ENCODE measurements at regions not wholly inside any gene's neighbourhood (a gene's known extent, or its start where the extent isn't known, plus 50 kb on each side); places are given as distances from the start of the nearest gene placed in this dataset.

DNA sequence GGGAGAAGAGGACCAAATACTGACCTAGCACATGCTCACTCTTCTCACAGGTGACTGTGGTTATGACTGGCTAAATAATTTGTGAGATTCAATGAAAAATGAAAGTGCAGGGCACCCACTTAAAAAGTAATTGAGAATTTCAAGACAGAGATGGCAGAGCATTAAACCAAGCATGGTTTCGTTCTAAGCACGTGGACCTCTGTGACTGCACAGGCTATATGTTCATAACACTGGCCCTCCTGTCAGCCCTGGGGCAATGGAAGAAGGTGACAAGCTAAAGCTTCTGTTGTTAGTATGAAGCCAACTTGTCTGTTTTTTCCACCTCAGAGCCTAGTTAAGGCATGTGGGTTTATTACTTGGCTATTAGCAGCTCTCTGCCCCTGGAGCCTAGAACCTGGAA, 130.9 kb downstream of the FASLG start:
- Histone ChIP-seq H4K20me1 (ENCODE audit: low read depth, low read length) (no peaks in the 10 kb centered on the region), H3K27ac (ENCODE audit: low read depth, low read length) (no peak overlapping the region), H3K36me3 (ENCODE audit: low read length) (no peaks in the 10 kb centered on the region), H3K9me2 (replicated peaks; ENCODE audit: insufficient read depth, low read length) (no peaks in the 10 kb centered on the region; the same call in 1 of the 2 replicates), H3K4me2 (ENCODE audit: low read depth, low read length, poor library complexity, severe bottlenecking) (no peak overlapping the region), H3K9me3 (ENCODE audit: insufficient read depth, low read length) (no peaks in the 10 kb centered on the region), H3K9ac (ENCODE audit: low read length) (no peak overlapping the region), H2AFZ (ENCODE audit: low read depth, low read length, severe bottlenecking) (no peak overlapping the region), H3F3A (ENCODE audit: insufficient read depth) (no peaks in the 10 kb centered on the region), H3K27me3 (ENCODE audit: low read length) (no peaks in the 10 kb centered on the region), H3K79me2 (ENCODE audit: insufficient read depth, low read length) (no peaks in the 10 kb centered on the region), H3K4me3 (ENCODE audit: insufficient read depth, low read length, poor library complexity, severe bottlenecking) (no peak overlapping the region)
- TF ChIP-seq, protein P1, sequence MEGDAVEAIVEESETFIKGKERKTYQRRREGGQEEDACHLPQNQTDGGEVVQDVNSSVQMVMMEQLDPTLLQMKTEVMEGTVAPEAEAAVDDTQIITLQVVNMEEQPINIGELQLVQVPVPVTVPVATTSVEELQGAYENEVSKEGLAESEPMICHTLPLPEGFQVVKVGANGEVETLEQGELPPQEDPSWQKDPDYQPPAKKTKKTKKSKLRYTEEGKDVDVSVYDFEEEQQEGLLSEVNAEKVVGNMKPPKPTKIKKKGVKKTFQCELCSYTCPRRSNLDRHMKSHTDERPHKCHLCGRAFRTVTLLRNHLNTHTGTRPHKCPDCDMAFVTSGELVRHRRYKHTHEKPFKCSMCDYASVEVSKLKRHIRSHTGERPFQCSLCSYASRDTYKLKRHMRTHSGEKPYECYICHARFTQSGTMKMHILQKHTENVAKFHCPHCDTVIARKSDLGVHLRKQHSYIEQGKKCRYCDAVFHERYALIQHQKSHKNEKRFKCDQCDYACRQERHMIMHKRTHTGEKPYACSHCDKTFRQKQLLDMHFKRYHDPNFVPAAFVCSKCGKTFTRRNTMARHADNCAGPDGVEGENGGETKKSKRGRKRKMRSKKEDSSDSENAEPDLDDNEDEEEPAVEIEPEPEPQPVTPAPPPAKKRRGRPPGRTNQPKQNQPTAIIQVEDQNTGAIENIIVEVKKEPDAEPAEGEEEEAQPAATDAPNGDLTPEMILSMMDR (IDR thresholded peaks at IDR 0.05; ENCODE audit: insufficient read depth, low read length, poor library complexity, severe bottlenecking): no peak
- no peak for TF ChIP-seq EZH2phosphoT487 (conservative IDR thresholded peaks at IDR 0.05; ENCODE audit: low read length)

DNA sequence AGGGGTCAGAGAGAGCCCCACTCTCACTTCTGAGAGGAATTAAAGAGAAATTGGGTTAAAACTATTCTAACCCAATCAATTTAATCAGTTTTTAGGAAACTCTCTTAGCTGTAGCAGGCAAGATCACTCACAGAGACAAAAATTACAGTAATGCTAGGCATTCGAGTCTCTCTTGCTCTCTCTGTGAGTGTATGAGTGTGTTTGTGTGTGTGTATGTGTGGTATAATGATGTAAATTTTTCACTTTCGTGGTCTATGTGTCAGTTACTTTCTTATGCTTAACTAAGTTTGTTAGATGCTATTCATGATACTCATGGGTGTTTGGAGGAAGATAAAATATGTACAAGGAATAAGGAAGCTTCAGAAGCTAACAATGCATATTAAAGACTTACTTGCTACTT, 131.3 kb downstream of the FASLG start:
- Histone ChIP-seq H3K9me3 (ENCODE audit: insufficient read depth, low read length) (no peaks in the 10 kb centered on the region), H3F3A (ENCODE audit: insufficient read depth) (no peaks in the 10 kb centered on the region), H2AFZ (ENCODE audit: low read depth, low read length, severe bottlenecking) (no peak overlapping the region), H3K4me3 (ENCODE audit: insufficient read depth, low read length, poor library complexity, severe bottlenecking) (no peak overlapping the region), H3K36me3 (ENCODE audit: low read length) (no peaks in the 10 kb centered on the region), H3K9ac (ENCODE audit: low read length) (no peak overlapping the region), H3K9me2 (replicated peaks; ENCODE audit: insufficient read depth, low read length) (no peaks in the 10 kb centered on the region; the same call in 1 of the 2 replicates), H3K79me2 (ENCODE audit: insufficient read depth, low read length) (no peaks in the 10 kb centered on the region), H3K4me2 (ENCODE audit: low read depth, low read length, poor library complexity, severe bottlenecking) (no peak overlapping the region), H3K27ac (ENCODE audit: low read depth, low read length) (no peak overlapping the region), H3K27me3 (ENCODE audit: low read length) (no peaks in the 10 kb centered on the region), H4K20me1 (ENCODE audit: low read depth, low read length) (no peaks in the 10 kb centered on the region)
- TF ChIP-seq, protein P1 (IDR thresholded peaks at IDR 0.05; ENCODE audit: insufficient read depth, low read length, poor library complexity, severe bottlenecking): no peak
- TF ChIP-seq EZH2phosphoT487 (conservative IDR thresholded peaks at IDR 0.05; ENCODE audit: low read length): no peak

DNA sequence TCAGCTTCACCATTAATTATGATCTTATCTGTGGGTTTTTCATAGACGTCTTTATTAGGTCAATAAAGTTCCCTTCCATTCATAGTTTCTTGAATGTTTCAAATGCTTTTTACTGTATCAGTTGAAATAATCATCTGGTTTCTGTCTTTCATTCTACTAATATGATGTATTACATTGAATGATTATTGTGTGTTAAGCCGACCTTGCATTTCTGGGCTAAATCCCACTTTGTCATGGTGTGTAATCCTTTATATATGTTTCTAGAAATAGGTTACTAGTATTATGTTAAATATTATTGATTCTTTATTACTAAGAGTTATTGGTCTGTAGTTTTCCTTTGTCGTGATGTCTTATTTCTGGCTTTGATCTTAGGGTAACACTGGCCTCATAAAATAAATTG, 134.9 kb downstream of the FASLG start:
- Histone ChIP-seq H3K9me2 (replicated peaks; ENCODE audit: insufficient read depth, low read length) (no peaks in the 10 kb centered on the region; the same call in 1 of the 2 replicates), H4K20me1 (ENCODE audit: low read depth, low read length) (no peaks in the 10 kb centered on the region), H3K36me3 (ENCODE audit: low read length) (no peaks in the 10 kb centered on the region; the same call in 1 of the 2 replicates), H3K27me3 (ENCODE audit: low read length) (no peaks in the 10 kb centered on the region), H3K4me2 (ENCODE audit: low read depth, low read length, poor library complexity, severe bottlenecking) (no peak overlapping the region), H3K9me3 (ENCODE audit: insufficient read depth, low read length) (no peaks in the 10 kb centered on the region), H3F3A (ENCODE audit: insufficient read depth) (no peaks in the 10 kb centered on the region), H3K79me2 (ENCODE audit: insufficient read depth, low read length) (no peaks in the 10 kb centered on the region), H3K27ac (ENCODE audit: low read depth, low read length) (no peak overlapping the region), H3K9ac (ENCODE audit: low read length) (no peak overlapping the region), H3K4me3 (ENCODE audit: insufficient read depth, low read length, poor library complexity, severe bottlenecking) (no peak overlapping the region), H2AFZ (ENCODE audit: low read depth, low read length, severe bottlenecking) (no peak overlapping the region)
- TF ChIP-seq, protein P1 (IDR thresholded peaks at IDR 0.05; ENCODE audit: insufficient read depth, low read length, poor library complexity, severe bottlenecking): no peak
- no peak for TF ChIP-seq EZH2phosphoT487 (conservative IDR thresholded peaks at IDR 0.05; ENCODE audit: low read length)

Data from SU-DHL-6 (cell line).